ENCODE measurements at regions not wholly inside any gene's neighbourhood (a gene's known extent, or its start where the extent isn't known, plus 50 kb on each side); places are given as distances from the start of the nearest gene placed in this dataset.

DNA sequence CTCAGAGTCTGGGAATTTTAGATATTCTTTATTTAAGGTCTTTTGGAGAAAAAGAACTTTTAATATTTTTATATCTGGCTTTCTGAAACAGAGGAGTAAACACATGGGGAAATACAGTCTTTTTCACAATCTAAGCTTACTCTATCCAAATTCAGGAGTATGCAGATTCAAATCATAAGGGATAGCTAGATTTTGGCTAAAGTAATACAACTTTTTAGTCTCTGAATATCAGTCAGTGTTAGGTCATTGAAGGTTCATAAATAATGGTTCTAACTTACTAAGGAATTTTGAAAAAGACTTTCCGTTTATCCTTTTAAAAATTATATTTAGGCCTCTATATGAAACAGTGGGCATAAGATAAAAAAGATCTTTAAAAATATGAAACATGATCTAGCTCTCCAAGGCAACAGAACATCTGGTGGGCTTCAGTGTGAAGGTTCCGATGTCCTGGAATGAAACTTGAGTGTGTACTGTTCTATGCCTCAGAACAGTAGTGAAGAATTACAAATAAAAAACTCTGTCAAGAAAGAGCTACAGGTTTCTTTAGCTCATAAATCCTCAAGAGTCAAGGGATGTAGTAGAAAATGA, 165.2 kb upstream of the PDGFD start:
- H3K27me3 Mint-ChIP-seq, result no peaks in the 10 kb centered on the region
- no peaks in the 10 kb centered on the region for H3K4me1 Mint-ChIP-seq
- no peaks in the 10 kb centered on the region for H3K36me3 Mint-ChIP-seq
- no peaks in the 10 kb centered on the region for H3K9me3 Mint-ChIP-seq
- no peak overlapping the region for H3K4me3 Mint-ChIP-seq
- no peak overlapping the region for H3K27ac Mint-ChIP-seq

DNA sequence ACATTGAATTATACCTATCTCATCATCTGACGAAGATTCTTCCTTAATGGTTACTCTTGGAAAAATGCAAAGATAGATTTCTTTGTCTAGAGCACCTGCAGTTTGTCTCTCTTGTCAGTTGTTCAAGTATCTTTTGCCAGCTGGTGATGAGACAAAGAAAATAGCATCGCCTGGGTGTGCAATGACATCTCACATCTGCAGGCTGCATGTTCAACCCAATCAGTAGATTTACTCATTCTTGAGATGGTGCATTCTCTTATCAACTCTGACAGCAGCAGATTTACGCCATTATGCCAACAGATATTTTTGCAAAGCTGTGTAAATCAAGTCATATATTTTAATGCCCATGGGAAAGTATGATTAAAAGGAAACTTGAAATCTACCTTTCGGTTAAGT, 164.6 kb upstream of the PDGFD start:
- Mint-ChIP-seq H3K27ac (no peak overlapping the region), H3K36me3 (no peaks in the 10 kb centered on the region), H3K27me3 (no peaks in the 10 kb centered on the region), H3K4me3 (no peak overlapping the region), H3K9me3 (no peaks in the 10 kb centered on the region), H3K4me1 (no peaks in the 10 kb centered on the region)

DNA sequence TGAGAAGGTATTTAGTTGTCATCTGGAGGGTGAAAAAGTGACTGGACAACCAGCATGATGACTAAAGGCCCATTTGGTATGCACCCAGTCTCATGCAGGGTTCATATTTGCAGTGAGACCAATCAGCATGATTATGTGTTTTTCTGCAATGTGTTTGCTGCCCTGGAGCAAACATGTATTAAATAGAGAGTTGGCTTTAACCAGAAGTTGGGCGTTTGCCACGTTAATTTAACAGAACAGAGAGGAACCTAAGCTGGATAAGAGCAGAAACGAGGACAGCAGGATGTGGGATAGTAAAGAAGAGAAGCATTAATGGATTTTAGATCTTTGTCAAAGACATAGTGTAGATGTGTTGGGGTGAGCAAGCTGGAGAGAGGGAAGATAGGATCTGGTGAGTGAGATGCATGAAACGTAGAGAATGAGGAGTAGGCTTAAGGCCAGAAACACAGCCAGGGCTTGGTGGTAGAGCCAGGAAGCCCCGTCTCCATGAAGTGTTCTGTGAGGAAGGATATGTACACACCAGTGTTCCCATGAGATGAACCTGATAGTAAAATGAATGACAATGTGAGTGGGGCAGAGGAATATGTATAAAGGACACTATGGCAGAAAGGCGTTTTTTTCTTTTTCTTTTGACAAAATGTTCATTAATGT, 164.0 kb upstream of the PDGFD start:
- H3K27ac Mint-ChIP-seq, result no peak overlapping the region
- no peaks in the 10 kb centered on the region for H3K4me1 Mint-ChIP-seq
- H3K9me3 Mint-ChIP-seq, result no peaks in the 10 kb centered on the region
- H3K36me3 Mint-ChIP-seq, result no peaks in the 10 kb centered on the region
- H3K4me3 Mint-ChIP-seq, result no peak overlapping the region
- no peaks in the 10 kb centered on the region for H3K27me3 Mint-ChIP-seq

DNA sequence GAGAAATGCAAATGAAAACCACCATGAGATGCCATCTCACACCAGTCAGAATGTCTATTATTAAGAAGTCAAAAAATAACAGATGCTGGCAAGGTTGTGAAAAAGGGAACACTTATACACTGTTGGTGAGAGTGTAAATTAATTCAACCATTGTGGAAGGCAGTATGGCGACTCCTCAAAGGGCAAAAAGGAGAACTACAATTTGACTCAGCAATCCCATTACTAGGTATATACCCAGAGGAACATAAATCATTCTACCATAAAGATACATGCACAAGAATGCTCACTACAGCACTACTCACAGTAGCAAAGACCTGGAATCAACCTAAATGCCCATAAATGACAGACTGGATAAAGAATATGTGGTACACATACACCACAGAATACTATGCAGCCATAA, 161.1 kb upstream of the PDGFD start:
- H3K27me3 Mint-ChIP-seq, result no peaks in the 10 kb centered on the region
- H3K27ac Mint-ChIP-seq, result no peak overlapping the region
- no peaks in the 10 kb centered on the region for H3K4me1 Mint-ChIP-seq
- H3K9me3 Mint-ChIP-seq, result no peaks in the 10 kb centered on the region
- H3K4me3 Mint-ChIP-seq, result no peak overlapping the region
- no peaks in the 10 kb centered on the region for H3K36me3 Mint-ChIP-seq

DNA sequence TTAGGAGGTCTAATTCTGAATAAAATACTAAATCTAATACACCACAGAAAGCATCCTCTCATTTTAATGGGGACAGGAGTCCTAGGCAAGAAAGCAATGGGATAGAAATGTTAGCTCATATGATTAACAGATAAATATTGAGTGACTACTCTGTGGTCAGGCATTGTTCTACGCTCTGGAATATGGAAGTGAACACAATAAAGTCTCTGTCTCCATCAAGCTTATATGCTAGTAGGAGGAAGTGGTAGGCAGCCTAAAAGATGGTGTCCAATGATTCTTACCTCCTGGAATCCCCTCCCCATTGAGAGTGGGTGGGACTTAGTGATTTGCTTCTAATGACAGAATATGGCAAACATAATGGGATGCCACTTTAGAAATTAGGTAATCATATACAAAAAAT, 160.3 kb upstream of the PDGFD start:
- Mint-ChIP-seq H3K27ac (no peak overlapping the region), H3K4me1 (no peaks in the 10 kb centered on the region), H3K27me3 (no peaks in the 10 kb centered on the region), H3K9me3 (no peaks in the 10 kb centered on the region), H3K36me3 (no peaks in the 10 kb centered on the region), H3K4me3 (no peak overlapping the region)

DNA sequence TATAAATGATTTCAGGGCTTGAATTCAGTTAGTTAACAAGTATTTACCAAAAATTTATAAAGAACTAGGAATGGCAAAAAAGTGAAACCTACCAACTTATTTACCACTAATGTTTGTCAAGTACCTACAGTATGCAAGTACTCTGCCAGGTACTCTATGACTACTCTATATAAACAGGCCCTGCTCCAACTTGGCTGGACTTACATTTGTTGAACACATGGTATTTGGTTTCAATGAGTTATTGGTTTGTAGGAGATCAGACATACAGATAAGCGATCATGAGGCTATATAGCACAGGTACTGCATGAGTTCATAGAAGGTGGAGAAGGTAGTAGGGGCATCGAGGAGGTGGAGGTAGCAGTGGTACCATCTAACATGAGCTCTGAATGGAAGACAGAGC, 159.9 kb upstream of the PDGFD start:
- Mint-ChIP-seq H3K4me3 (no peak overlapping the region), H3K36me3 (no peaks in the 10 kb centered on the region), H3K4me1 (no peaks in the 10 kb centered on the region), H3K27ac (no peak overlapping the region), H3K27me3 (peaks cover 2% of the 10 kb centered on the region), H3K9me3 (no peaks in the 10 kb centered on the region)

DNA sequence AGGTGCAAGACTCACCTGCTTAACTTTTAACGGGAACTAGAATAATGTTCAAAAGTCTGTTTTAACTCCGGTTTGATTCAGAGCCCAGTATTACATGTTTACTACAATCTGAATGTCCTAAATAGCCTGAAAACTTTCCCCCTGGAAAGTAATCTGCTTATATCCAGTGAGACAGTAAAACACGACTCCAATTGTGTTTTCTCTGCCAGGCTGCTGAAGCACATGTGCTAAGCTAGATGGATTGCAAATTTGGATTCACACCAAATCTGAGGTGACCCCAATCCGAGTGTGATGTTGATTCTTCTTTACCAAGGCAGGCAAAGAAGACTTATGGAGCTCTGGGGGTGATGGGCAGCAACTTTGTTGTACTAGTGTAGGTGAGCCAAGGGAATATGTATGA, 158.7 kb upstream of the PDGFD start:
- Mint-ChIP-seq H3K27ac (no peak overlapping the region), H3K4me3 (no peak overlapping the region), H3K27me3 (peaks cover 2% of the 10 kb centered on the region), H3K36me3 (no peaks in the 10 kb centered on the region), H3K4me1 (no peaks in the 10 kb centered on the region), H3K9me3 (no peaks in the 10 kb centered on the region)

DNA sequence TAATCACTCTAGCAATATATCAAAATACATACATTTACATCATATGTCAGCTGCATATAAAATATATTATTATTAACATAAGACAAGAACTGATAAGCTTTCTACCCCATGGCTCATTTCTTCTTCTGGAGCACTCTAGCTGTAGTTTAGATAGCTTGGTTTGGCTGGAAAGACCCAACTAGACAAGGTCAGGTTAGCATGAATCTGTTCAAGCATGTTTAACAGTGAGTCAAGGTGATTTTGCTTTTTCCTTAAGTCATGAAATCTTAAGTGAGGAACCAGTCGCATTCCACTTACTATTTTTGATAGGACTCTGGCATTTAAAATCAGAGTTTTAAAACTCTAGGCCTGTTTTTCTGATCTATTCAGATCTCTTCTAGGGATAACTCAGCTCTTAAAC, 157.0 kb upstream of the PDGFD start:
- no peaks in the 10 kb centered on the region for H3K4me1 Mint-ChIP-seq

DNA sequence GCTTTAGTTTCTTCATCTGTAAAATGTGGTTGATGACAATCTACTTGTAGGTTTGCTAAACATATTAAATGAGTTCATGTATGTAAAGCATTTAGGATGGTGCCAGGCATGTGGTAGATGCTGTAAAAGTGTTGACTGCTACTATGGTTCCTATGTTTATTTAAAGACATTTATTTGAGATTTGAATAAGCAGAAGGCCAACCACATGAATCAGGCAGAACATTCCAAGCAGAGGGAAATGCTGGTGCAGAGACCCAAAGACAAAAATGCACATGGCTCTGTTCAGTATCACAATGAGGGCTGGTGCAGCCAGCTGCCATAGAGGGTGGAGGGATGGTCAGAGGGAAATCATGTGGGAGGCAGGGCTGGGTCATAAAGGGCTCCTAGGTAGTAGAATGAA, 156.2 kb upstream of the PDGFD start:
- Mint-ChIP-seq H3K36me3 (no peaks in the 10 kb centered on the region), H3K9me3 (peaks cover 5% of the 10 kb centered on the region), H3K4me3 (no peak overlapping the region), H3K27ac (no peak overlapping the region), H3K4me1 (no peaks in the 10 kb centered on the region), H3K27me3 (peaks cover 3% of the 10 kb centered on the region)

More for the DNA sequence above, 157.0 kb upstream of the PDGFD start:
- H3K4me3 Mint-ChIP-seq, result no peak overlapping the region
- H3K36me3 Mint-ChIP-seq, result no peaks in the 10 kb centered on the region
- H3K9me3 Mint-ChIP-seq, result peaks cover 2% of the 10 kb centered on the region
- H3K27me3 Mint-ChIP-seq, result peaks cover 2% of the 10 kb centered on the region
- H3K27ac Mint-ChIP-seq, result no peak overlapping the region

DNA sequence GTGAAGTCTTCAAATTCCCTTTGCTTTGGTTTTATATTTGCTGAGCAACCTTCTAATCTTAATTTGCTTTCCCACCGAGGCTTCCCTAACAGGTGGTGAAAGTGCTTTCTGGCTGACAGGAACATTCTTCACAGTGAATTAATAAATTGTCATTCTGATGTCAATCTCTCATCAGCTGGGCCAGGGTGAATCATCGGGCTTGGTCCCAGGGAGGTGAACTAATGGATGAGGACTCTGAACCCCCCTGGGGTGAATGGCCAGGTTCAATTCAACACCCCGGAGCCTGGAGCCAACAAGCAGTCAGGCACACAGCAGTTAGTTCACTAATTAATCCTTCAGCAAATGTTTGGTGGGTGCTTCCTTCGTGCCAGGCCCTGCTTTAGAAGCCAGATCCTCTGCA, 155.4 kb upstream of the PDGFD start:
- no peak overlapping the region for H3K4me3 Mint-ChIP-seq
- H3K36me3 Mint-ChIP-seq, result no peaks in the 10 kb centered on the region
- peaks cover 3% of the 10 kb centered on the region for H3K27me3 Mint-ChIP-seq
- H3K27ac Mint-ChIP-seq, result no peak overlapping the region
- peaks cover 5% of the 10 kb centered on the region for H3K9me3 Mint-ChIP-seq
- H3K4me1 Mint-ChIP-seq, result no peaks in the 10 kb centered on the region

DNA sequence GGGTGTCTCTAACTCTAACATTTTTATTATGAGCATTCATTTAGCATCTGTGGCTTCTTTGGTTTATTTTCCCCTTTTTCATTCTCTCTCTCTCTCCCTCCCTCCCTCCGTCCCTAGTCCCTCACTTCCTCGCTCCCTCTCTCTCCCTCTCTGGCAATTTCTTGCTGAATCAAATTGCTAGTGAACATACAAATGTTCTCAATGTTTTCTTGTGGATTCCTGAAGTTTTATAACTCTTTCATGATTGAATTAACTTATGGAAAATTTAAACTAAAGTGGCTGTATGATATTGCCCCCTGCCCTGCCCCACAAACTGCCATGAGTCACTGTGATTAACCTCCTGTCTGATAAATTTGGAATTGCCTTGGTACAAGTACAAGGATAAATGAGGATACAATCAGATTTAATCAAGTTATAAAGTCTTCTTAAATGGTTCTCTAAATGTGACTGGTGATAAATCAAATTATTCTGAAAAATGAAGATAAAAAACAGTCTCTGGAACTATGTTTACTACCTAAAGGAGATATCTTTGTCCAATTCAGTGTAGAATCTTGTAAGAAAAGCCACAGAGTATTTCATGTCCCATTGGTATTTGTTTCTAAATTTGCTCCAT, 143.0 kb upstream of the PDGFD start:
- H3K4me3 Mint-ChIP-seq, result no peak overlapping the region
- H3K9me3 Mint-ChIP-seq, result no peaks in the 10 kb centered on the region
- no peaks in the 10 kb centered on the region for H3K27me3 Mint-ChIP-seq
- H3K36me3 Mint-ChIP-seq, result no peaks in the 10 kb centered on the region
- peak overlapping the region; percentile 61 for H3K27ac Mint-ChIP-seq
- no peaks in the 10 kb centered on the region for H3K4me1 Mint-ChIP-seq

DNA sequence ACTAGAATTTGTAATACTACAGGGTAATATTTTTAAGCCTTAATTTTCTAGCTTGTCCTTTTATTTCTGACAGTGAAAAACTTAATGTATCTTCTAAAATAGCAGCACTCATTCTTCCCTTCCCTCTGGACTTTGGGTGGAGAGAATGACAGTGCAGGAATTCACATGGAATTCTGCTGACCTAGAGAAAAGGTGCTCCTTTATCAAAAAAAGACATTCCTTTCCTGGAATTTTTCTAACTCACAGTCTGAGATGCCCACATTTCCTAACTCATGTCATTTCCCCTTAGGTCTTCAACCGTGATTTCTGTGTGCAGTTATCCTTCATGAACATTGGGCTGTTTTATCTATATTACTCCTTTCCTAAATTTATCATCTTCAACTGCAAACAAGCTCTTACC, 137.8 kb upstream of the PDGFD start:
- no peak overlapping the region for H3K27ac Mint-ChIP-seq
- H3K27me3 Mint-ChIP-seq, result no peaks in the 10 kb centered on the region
- no peaks in the 10 kb centered on the region for H3K36me3 Mint-ChIP-seq
- H3K9me3 Mint-ChIP-seq, result no peaks in the 10 kb centered on the region
- H3K4me3 Mint-ChIP-seq, result no peak overlapping the region
- H3K4me1 Mint-ChIP-seq, result no peaks in the 10 kb centered on the region

DNA sequence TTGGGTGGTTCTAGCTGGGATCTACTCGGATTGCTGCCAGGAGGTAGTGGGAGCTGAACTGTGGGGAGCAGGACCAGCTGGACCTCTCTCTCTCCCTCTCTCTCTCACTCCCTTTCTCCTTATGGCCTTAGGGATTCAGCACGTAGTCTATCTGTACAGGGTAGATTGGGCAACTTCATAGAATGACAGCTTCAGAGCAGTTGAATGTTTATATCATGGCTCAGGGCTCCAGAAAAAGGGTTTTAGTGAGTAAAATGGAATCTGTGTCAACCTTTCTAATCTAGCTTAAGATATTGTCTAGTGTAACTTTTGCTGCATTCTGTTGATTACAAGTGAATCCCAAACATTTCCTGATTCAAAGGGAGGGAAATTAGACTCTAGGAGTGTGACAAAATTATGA, 127.7 kb upstream of the PDGFD start:
- Mint-ChIP-seq H3K27me3 (no peaks in the 10 kb centered on the region), H3K4me3 (no peak overlapping the region), H3K36me3 (no peaks in the 10 kb centered on the region), H3K4me1 (no peaks in the 10 kb centered on the region), H3K9me3 (no peaks in the 10 kb centered on the region), H3K27ac (no peak overlapping the region)

DNA sequence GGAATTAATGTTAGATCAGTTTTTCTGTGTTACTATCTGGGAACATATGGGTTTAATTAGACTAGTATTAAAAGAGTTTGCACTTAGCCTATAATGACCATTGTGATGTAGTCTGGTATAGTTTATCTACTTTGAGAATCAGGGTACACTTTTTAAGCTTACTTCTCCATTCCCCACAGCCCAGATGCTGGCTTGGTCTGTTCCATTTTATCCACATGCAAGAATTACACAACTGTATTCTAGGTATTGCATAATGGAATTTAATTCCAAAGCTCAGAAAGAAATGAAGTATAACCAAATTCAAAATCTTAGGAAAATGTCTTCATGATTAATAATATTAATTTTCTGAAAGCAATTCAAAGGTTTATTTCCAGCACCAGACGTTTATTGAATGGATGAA, 122.2 kb upstream of the PDGFD start:
- no peak overlapping the region for H3K27ac Mint-ChIP-seq
- H3K9me3 Mint-ChIP-seq, result no peaks in the 10 kb centered on the region
- H3K4me3 Mint-ChIP-seq, result no peak overlapping the region
- no peaks in the 10 kb centered on the region for H3K4me1 Mint-ChIP-seq
- H3K27me3 Mint-ChIP-seq, result no peaks in the 10 kb centered on the region
- no peaks in the 10 kb centered on the region for H3K36me3 Mint-ChIP-seq

DNA sequence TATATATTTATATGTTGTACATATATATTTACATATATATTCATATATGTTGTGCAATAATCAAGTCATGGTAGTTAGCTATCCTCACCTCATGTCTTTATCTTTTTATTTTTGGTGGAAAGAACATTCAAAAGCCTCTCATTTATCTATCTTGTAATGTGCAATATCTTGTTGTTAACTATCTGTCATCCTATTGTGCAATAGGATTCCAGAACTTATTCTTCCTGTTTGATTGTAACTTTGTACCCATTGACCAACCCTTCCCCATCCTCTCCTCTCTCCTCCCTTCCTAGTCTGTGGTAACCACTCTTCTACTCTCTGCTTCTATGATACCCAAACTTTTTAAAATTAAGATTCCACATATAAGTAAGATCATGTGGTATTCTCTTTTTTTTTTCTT, 115.6 kb upstream of the PDGFD start:
- Mint-ChIP-seq H3K4me1 (no peaks in the 10 kb centered on the region), H3K27me3 (no peaks in the 10 kb centered on the region), H3K36me3 (no peaks in the 10 kb centered on the region), H3K9me3 (no peaks in the 10 kb centered on the region), H3K4me3 (no peak overlapping the region), H3K27ac (no peak overlapping the region)

DNA sequence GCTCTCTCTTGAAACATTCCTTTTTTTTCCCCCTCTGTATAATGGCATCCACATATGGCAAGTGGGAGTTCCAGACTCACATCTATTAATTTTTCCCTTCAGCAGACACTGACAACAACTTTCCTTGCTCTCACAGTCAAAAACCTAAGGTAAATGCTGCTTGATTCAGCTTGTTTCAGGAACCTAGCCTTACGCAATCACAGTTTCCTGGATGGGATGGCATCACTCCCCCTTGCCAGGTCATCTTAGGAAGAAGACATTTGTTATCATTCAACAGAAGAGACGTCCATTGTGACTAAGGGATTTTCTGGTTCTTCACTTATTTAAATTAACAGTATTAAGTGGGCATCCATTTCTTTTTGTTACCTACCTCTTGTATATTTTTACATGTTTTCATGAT, 112.0 kb upstream of the PDGFD start:
- no peaks in the 10 kb centered on the region for H3K9me3 Mint-ChIP-seq
- H3K36me3 Mint-ChIP-seq, result no peaks in the 10 kb centered on the region
- H3K4me3 Mint-ChIP-seq, result no peak overlapping the region
- no peak overlapping the region for H3K27ac Mint-ChIP-seq
- H3K4me1 Mint-ChIP-seq, result no peaks in the 10 kb centered on the region
- no peaks in the 10 kb centered on the region for H3K27me3 Mint-ChIP-seq

DNA sequence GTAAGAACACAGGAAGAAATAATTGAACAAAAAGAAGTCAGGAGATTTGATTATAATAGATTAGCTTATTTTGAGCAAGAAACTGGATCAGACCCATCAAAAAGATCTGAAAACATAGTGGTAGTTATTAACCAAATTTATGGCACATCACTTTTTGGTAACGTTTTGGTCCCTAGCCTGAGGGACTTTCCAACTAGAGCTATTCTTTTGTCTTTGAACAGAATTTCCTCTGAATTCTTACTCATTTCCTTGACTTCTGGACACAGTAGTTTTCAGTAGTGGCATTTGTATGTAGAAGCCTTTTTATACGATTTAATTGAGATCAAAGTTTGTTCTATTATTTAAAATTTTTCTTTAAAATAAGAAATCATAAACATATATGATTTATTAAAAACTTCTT, 96.5 kb upstream of the PDGFD start:
- H3K27me3 Mint-ChIP-seq, result no peaks in the 10 kb centered on the region
- H3K9me3 Mint-ChIP-seq, result no peaks in the 10 kb centered on the region
- H3K4me1 Mint-ChIP-seq, result no peaks in the 10 kb centered on the region
- H3K36me3 Mint-ChIP-seq, result no peaks in the 10 kb centered on the region
- H3K27ac Mint-ChIP-seq, result no peak overlapping the region
- H3K4me3 Mint-ChIP-seq, result no peak overlapping the region
